NT2/D1 (cell line): ENCODE measurements at regions not wholly inside any gene's neighbourhood (a gene's known extent, or its start where the extent isn't known, plus 50 kb on each side); places are given as distances from the start of the nearest gene placed in this dataset.
"Not testable (repeated sequence)": the region's sequence is repeated elsewhere in the genome, so short reads cannot be mapped to it uniquely, and the experiment has no call there.

Experiments
- YY1 ChIP-seq: IDR thresholded peaks from 2 replicates; pipeline ENCODE4 v1.6.1; 2011; ENCODE audit not compliant: insufficient read length, insufficient read depth
- ZNF274 ChIP-seq: IDR thresholded peaks from 2 replicates; pipeline ENCODE4 v1.6.1; 2011; ENCODE audit warnings: mild to moderate bottlenecking, low read depth, low read length

- not testable (repeated sequence) for TF ChIP-seq ZNF274, YY1
Observed at GRCh38 chrX:9377216-9377615, 87.6 kb upstream of the TBL1X start.
